ENCODE measurements at regions not wholly inside any gene's neighbourhood (a gene's known extent, or its start where the extent isn't known, plus 50 kb on each side); places are given as distances from the start of the nearest gene placed in this dataset.
A peak's percentile ranks its signal among the peaks of the same experiment; 100 is the strongest.

GRCh38 chr7:145902123-145902522 lies 214.5 kb upstream of the CNTNAP2 start:
- no peaks in the 10 kb centered on the region for H3K4me1 ChIP-seq (replicated peaks in 1 of 2)
- no peak overlapping the region for H3K27ac ChIP-seq
- WGBS, 10 experiments: 0 to 20% (median 0%) methylated on average over 1 to 2 of the region's 3 CpGs; no CpG with 5 or more reads in 7 of the 10 experiments
- H3K4me3 ChIP-seq: no peak overlapping the region
- no peak for ATAC-seq (replicated peaks in 6 of 8)
- in situ Hi-C loops (cut with MboI; ENCODE audit: low pct_unique_long_range_greater_than_20kb in 2 of 9, low sequenced_read_pairs in 9 of 9, unreplicated experiment in 9 of 9): no loop called here

- ATAC-seq (replicated peaks in 6 of 8): no peak
- no peak overlapping the region for H3K4me3 ChIP-seq
- H3K27ac ChIP-seq: no peak overlapping the region
- H3K4me1 ChIP-seq (replicated peaks in 1 of 2): no peaks in the 10 kb centered on the region
- in situ Hi-C loops (cut with MboI; ENCODE audit: low pct_unique_long_range_greater_than_20kb in 2 of 9, low sequenced_read_pairs in 9 of 9, unreplicated experiment in 9 of 9): no loop called here
- WGBS, 10 experiments: 0 to 100% (median 50%) methylated on average over 2 of the region's 2 CpGs
Measured at GRCh38 chr7:145899938-145900337, 216.7 kb upstream of the CNTNAP2 start.

- WGBS, 10 experiments: 0 to 100% (median 70%) methylated on average over 1 to 4 of the region's 4 CpGs; no CpG with 5 or more reads in 1 of the 10 experiments
- Histone ChIP-seq H3K4me3 (no peak overlapping the region), H3K4me1 (replicated peaks in 1 of 2) (no peaks in the 10 kb centered on the region), H3K27ac (no peak overlapping the region)
- in situ Hi-C loops (cut with MboI; ENCODE audit: low pct_unique_long_range_greater_than_20kb in 2 of 9, low sequenced_read_pairs in 9 of 9, unreplicated experiment in 9 of 9): no loop called here
- no peak for ATAC-seq (replicated peaks in 6 of 8)
Measured at GRCh38 chr7:145893925-145894535, 222.6 kb upstream of the CNTNAP2 start.

- H3K4me3 ChIP-seq: no peak overlapping the region
- in situ Hi-C loops (cut with MboI; ENCODE audit: low pct_unique_long_range_greater_than_20kb in 2 of 9, low sequenced_read_pairs in 9 of 9, unreplicated experiment in 9 of 9): no loop called here
- 0 to 93% (median 60%) methylated on average over 1 to 5 of the region's 5 CpGs; no CpG with 5 or more reads in 1 of the 10 experiments for WGBS, 10 experiments
Measured at GRCh38 chr7:145884716-145885514, 231.7 kb upstream of the CNTNAP2 start.

GRCh38 chr7:145876376-145876775 lies 240.2 kb upstream of the CNTNAP2 start:
- Histone ChIP-seq H3K4me1 (replicated peaks in 1 of 2) (no peaks in the 10 kb centered on the region), H3K4me3 (no peak overlapping the region), H3K27ac (no peak overlapping the region)
- no peak for ATAC-seq (replicated peaks in 6 of 8)
- 0 to 90% (median 64%) methylated on average over 1 of the region's 1 CpG; no CpG with 5 or more reads in 1 of the 10 experiments for WGBS, 10 experiments
- in situ Hi-C loops (cut with MboI; ENCODE audit: low pct_unique_long_range_greater_than_20kb in 2 of 9, low sequenced_read_pairs in 9 of 9, unreplicated experiment in 9 of 9): no loop called here

More at GRCh38 chr7:145884716-145885514, 231.7 kb upstream of the CNTNAP2 start:
- no peak for ATAC-seq (replicated peaks in 6 of 8)
- H3K4me1 ChIP-seq (replicated peaks in 1 of 2): no peaks in the 10 kb centered on the region
- H3K27ac ChIP-seq: no peak overlapping the region

GRCh38 chr7:145875267-145875666 lies 241.3 kb upstream of the CNTNAP2 start:
- no peak for ATAC-seq (replicated peaks in 6 of 8)
- Histone ChIP-seq H3K4me1 (replicated peaks in 1 of 2) (no peaks in the 10 kb centered on the region), H3K27ac (no peak overlapping the region), H3K4me3 (no peak overlapping the region)
- in situ Hi-C loops (cut with MboI; ENCODE audit: low pct_unique_long_range_greater_than_20kb in 2 of 9, low sequenced_read_pairs in 9 of 9, unreplicated experiment in 9 of 9): no loop called here

- WGBS, 10 experiments: 0 to 100% (median 100%) methylated on average over 1 of the region's 2 CpGs; no CpG with 5 or more reads in 7 of the 10 experiments
- Histone ChIP-seq H3K27ac (no peak overlapping the region), H3K4me1 (replicated peaks in 1 of 2) (no peaks in the 10 kb centered on the region), H3K4me3 (no peak overlapping the region)
- in situ Hi-C loops (cut with MboI; ENCODE audit: low pct_unique_long_range_greater_than_20kb in 2 of 9, low sequenced_read_pairs in 9 of 9, unreplicated experiment in 9 of 9): no loop called here
- no peak for ATAC-seq (replicated peaks in 6 of 8)
Measured at GRCh38 chr7:145868935-145869334, 247.7 kb upstream of the CNTNAP2 start.

- in situ Hi-C loops (cut with MboI; ENCODE audit: low pct_unique_long_range_greater_than_20kb in 2 of 9, low sequenced_read_pairs in 9 of 9, unreplicated experiment in 9 of 9): no loop called here
- Histone ChIP-seq H3K4me1 (replicated peaks in 1 of 2) (no peaks in the 10 kb centered on the region), H3K4me3 (no peak overlapping the region), H3K27ac (no peak overlapping the region)
- no peak for ATAC-seq (replicated peaks in 6 of 8)
- WGBS, 10 experiments: 0 to 100% (median 80%) methylated on average over 1 to 5 of the region's 5 CpGs; no CpG with 5 or more reads in 5 of the 10 experiments
Measured at GRCh38 chr7:145862212-145862611, 254.4 kb upstream of the CNTNAP2 start.

- ATAC-seq (replicated peaks in 6 of 8): no peak
- WGBS, 10 experiments: 0 to 80% (median 17%) methylated on average over 1 of the region's 1 CpG; no CpG with 5 or more reads in 5 of the 10 experiments
Measured at GRCh38 chr7:145860809-145861208, 255.8 kb upstream of the CNTNAP2 start.

GRCh38 chr7:145850636-145851035 lies 266.0 kb upstream of the CNTNAP2 start:
- in situ Hi-C loops (cut with MboI; ENCODE audit: low pct_unique_long_range_greater_than_20kb in 2 of 9, low sequenced_read_pairs in 9 of 9, unreplicated experiment in 9 of 9): no loop called here
- Histone ChIP-seq H3K27ac (no peak overlapping the region), H3K4me1 (replicated peaks in 1 of 2) (no peaks in the 10 kb centered on the region), H3K4me3 (no peak overlapping the region)
- ATAC-seq (replicated peaks in 6 of 8): no peak
- 10 to 93% (median 78%) methylated on average over 1 to 6 of the region's 6 CpGs; no CpG with 5 or more reads in 1 of the 10 experiments for WGBS, 10 experiments

More at GRCh38 chr7:145860809-145861208, 255.8 kb upstream of the CNTNAP2 start:
- H3K4me3 ChIP-seq: no peak overlapping the region
- no peaks in the 10 kb centered on the region for H3K4me1 ChIP-seq (replicated peaks in 1 of 2)
- in situ Hi-C loops (cut with MboI; ENCODE audit: low pct_unique_long_range_greater_than_20kb in 2 of 9, low sequenced_read_pairs in 9 of 9, unreplicated experiment in 9 of 9): no loop called here
- H3K27ac ChIP-seq: no peak overlapping the region

- ATAC-seq (replicated peaks in 6 of 8): peak in 1 of 8 experiments; percentile 70
- Histone ChIP-seq H3K4me3 (no peak overlapping the region), H3K27ac (no peak overlapping the region), H3K4me1 (replicated peaks in 1 of 2) (no peaks in the 10 kb centered on the region)
- 0 to 91% (median 71%) methylated on average over 1 of the region's 1 CpG; no CpG with 5 or more reads in 2 of the 10 experiments for WGBS, 10 experiments
- in situ Hi-C loops (cut with MboI; ENCODE audit: low pct_unique_long_range_greater_than_20kb in 2 of 9, low sequenced_read_pairs in 9 of 9, unreplicated experiment in 9 of 9): no loop called here
Measured at GRCh38 chr7:145848691-145849090, 267.9 kb upstream of the CNTNAP2 start.

- in situ Hi-C loops (cut with MboI; ENCODE audit: low pct_unique_long_range_greater_than_20kb in 2 of 9, low sequenced_read_pairs in 9 of 9, unreplicated experiment in 9 of 9): no loop called here
Measured at GRCh38 chr7:145845345-145845744, 271.3 kb upstream of the CNTNAP2 start.

GRCh38 chr7:145839814-145840213 lies 276.8 kb upstream of the CNTNAP2 start:
- no peak for ATAC-seq (replicated peaks in 6 of 8)
- in situ Hi-C loops (cut with MboI; ENCODE audit: low pct_unique_long_range_greater_than_20kb in 2 of 9, low sequenced_read_pairs in 9 of 9, unreplicated experiment in 9 of 9): no loop called here
- WGBS, 10 experiments: 6 to 100% (median 75%) methylated on average over 1 of the region's 1 CpG; no CpG with 5 or more reads in 1 of the 10 experiments

More at GRCh38 chr7:145845345-145845744, 271.3 kb upstream of the CNTNAP2 start:
- Histone ChIP-seq H3K4me3 (no peak overlapping the region), H3K27ac (no peak overlapping the region), H3K4me1 (replicated peaks in 1 of 2) (no peaks in the 10 kb centered on the region)
- 0 to 86% (median 31%) methylated on average over 1 to 4 of the region's 6 CpGs; no CpG with 5 or more reads in 3 of the 10 experiments for WGBS, 10 experiments
- no peak for ATAC-seq (replicated peaks in 6 of 8)

More at GRCh38 chr7:145839814-145840213, 276.8 kb upstream of the CNTNAP2 start:
- Histone ChIP-seq H3K4me3 (no peak overlapping the region), H3K27ac (no peak overlapping the region), H3K4me1 (replicated peaks in 1 of 2) (no peaks in the 10 kb centered on the region)
